ENCODE measurements at regions not wholly inside any gene's neighbourhood (a gene's known extent, or its start where the extent isn't known, plus 50 kb on each side); places are given as distances from the start of the nearest gene placed in this dataset.

DNA sequence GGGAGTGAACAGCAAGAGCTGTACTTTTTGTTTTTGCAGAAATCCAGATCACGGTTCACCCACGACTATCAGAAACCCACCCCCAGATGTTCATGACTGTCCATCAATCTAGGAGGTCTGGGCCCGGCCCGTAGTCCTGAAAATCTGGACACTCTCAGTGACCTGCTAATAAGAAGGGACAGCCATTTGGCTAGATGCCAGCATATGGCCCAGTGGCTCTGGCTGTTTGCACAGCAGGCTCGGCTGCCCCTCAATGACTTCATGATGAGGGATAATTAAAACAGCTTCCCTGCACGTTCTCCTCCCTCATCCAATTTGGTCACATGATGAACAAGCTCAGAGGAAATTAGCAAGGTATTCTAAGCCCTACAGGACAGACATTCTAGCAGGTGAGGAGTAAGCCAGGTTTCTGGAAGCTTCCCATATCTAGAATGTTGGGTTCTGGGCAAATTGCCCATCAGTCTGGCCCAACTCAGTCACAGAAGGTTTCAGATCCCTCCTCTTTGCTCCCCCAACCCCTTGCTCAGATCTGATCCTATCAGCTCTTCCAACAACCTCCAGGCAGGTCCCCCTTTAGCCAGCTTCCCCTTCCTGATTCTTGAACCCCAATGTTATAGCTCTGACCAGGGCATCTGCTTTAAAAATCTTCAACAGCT lies 397.3 kb downstream of the SHANK2 start:
- Mint-ChIP-seq H3K27ac (no peak overlapping the region), H3K4me3 (no peak overlapping the region), H3K36me3 (no peaks in the 10 kb centered on the region), H3K4me1 (no peaks in the 10 kb centered on the region), H3K9me3 (peaks cover 0 to 9% (median 1%) of the 10 kb centered on the region in 11 donors), H3K27me3 (peaks cover 0 to 21% (median 13%) of the 10 kb centered on the region in 5 donors)
- POLR2A ChIA-PET: no interaction called here
- DNase-seq: no peak
- no peaks in the 10 kb centered on the region for H3K4me1 ChIP-seq (ENCODE audit: control insufficient read depth in 2 of 2, insufficient read depth in 2 of 2, low read length in 2 of 2)
- no peaks in the 10 kb centered on the region for H3K9me3 ChIP-seq (ENCODE audit: control insufficient read depth in 2 of 3, low read length in 3 of 3)
- H3K27ac ChIP-seq (ENCODE audit: low read depth, low read length): no peak overlapping the region
- CTCF ChIA-PET: no interaction called here
- H3K27me3 ChIP-seq (ENCODE audit: control insufficient read depth in 2 of 2, insufficient read depth in 2 of 2, low read length in 2 of 2): no peaks in the 10 kb centered on the region
- no peak overlapping the region for H3K4me3 ChIP-seq (ENCODE audit: low read length)
- intact Hi-C loops (cut with micrococcal nuclease): no loop called here
- no peak for ATAC-seq
- no peaks in the 10 kb centered on the region for H3K36me3 ChIP-seq (ENCODE audit: control insufficient read depth in 2 of 3, insufficient read depth in 3 of 3, low read length in 3 of 3)

- Mint-ChIP-seq H3K36me3 (no peaks in the 10 kb centered on the region), H3K9me3 (peaks cover 0 to 9% (median 0%) of the 10 kb centered on the region in 11 donors), H3K27ac (no peak overlapping the region), H3K4me3 (no peak overlapping the region), H3K4me1 (no peaks in the 10 kb centered on the region), H3K27me3 (peaks cover 0 to 26% (median 13%) of the 10 kb centered on the region in 5 donors)
- no peaks in the 10 kb centered on the region for H3K27me3 ChIP-seq (ENCODE audit: control insufficient read depth in 2 of 2, insufficient read depth in 2 of 2, low read length in 2 of 2)
- ATAC-seq (no peak), DNase-seq (no peak)
- no peaks in the 10 kb centered on the region for H3K36me3 ChIP-seq (ENCODE audit: control insufficient read depth in 2 of 3, insufficient read depth in 3 of 3, low read length in 3 of 3)
- intact Hi-C loops (cut with micrococcal nuclease): no loop called here
- ChIA-PET POLR2A (no interaction called here), CTCF (no interaction called here)
- no peak overlapping the region for H3K27ac ChIP-seq (ENCODE audit: low read depth, low read length)
- H3K9me3 ChIP-seq (ENCODE audit: control insufficient read depth in 2 of 3, low read length in 3 of 3): no peaks in the 10 kb centered on the region
- H3K4me3 ChIP-seq (ENCODE audit: low read length): no peak overlapping the region
- no peaks in the 10 kb centered on the region for H3K4me1 ChIP-seq (ENCODE audit: control insufficient read depth in 2 of 2, insufficient read depth in 2 of 2, low read length in 2 of 2)
Observed at GRCh38 chr11:70857894-70858293, 394.5 kb downstream of the SHANK2 start.

GRCh38 chr11:70859180-70859579 lies 393.2 kb downstream of the SHANK2 start:
- DNase-seq (no peak), ATAC-seq (no peak)
- Mint-ChIP-seq H3K27ac (peak overlapping the region in 1 of 9 donors; percentile 2), H3K36me3 (no peaks in the 10 kb centered on the region), H3K4me3 (no peak overlapping the region), H3K27me3 (peaks cover 0 to 26% (median 10%) of the 10 kb centered on the region in 5 donors), H3K4me1 (no peaks in the 10 kb centered on the region), H3K9me3 (peaks cover 0 to 9% (median 0%) of the 10 kb centered on the region in 11 donors)
- intact Hi-C loops (cut with micrococcal nuclease): no loop called here
- no peaks in the 10 kb centered on the region for H3K9me3 ChIP-seq (ENCODE audit: control insufficient read depth in 2 of 3, low read length in 3 of 3)
- H3K4me3 ChIP-seq (ENCODE audit: low read length): no peak overlapping the region
- H3K27ac ChIP-seq (ENCODE audit: low read depth, low read length): no peak overlapping the region
- no peaks in the 10 kb centered on the region for H3K4me1 ChIP-seq (ENCODE audit: control insufficient read depth in 2 of 2, insufficient read depth in 2 of 2, low read length in 2 of 2)
- ChIA-PET POLR2A (no interaction called here), CTCF (no interaction called here)
- no peaks in the 10 kb centered on the region for H3K36me3 ChIP-seq (ENCODE audit: control insufficient read depth in 2 of 3, insufficient read depth in 3 of 3, low read length in 3 of 3)
- no peaks in the 10 kb centered on the region for H3K27me3 ChIP-seq (ENCODE audit: control insufficient read depth in 2 of 2, insufficient read depth in 2 of 2, low read length in 2 of 2)

DNA sequence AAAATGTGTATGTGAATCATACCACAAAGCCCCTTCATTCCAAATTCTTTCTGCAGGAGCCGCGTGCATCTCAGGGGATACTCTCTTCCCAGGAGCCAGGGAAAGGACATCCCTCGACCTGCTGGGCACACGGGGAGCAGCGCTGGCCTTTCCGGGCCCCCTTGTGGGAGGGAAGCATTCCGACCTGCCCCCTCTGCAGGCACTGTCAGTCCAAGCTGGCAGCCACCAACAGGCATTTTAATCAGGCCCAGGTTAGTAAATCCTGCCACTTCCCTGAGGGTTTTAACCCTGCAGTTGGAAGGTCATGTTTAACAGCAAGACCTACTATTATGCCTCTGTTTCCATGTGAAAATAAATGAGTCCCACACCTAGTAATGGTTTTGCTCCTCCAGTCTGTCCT lies 391.5 kb downstream of the SHANK2 start:
- peaks cover 0 to 3% (median 0%) of the 10 kb centered on the region in 11 donors for H3K9me3 Mint-ChIP-seq

DNA sequence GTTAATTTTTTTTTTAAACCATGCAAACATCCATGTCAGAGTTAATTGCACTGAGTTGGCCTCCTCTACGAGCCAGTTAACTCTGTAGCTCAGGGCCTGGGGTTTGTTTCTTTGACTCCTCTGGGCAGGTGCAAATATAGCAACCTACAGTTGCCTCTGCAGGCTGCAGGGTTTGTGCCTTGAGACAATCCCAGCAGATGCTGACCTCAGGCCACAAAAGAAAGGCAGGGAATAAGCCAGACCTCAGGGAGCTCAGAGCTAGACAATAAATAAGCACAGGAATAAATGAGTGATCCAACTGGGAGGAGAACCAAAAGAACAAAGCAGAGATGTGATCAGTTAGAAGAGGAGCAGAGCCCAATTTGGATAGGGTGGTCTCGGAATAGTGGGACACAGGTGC lies 390.8 kb downstream of the SHANK2 start:
- H3K27me3 ChIP-seq (ENCODE audit: control insufficient read depth in 2 of 2, insufficient read depth in 2 of 2, low read length in 2 of 2): no peaks in the 10 kb centered on the region
- intact Hi-C loops (cut with micrococcal nuclease): no loop called here
- ChIA-PET POLR2A (no interaction called here), CTCF (no interaction called here)
- H3K9me3 ChIP-seq (ENCODE audit: control insufficient read depth in 2 of 3, low read length in 3 of 3): no peaks in the 10 kb centered on the region
- no peaks in the 10 kb centered on the region for H3K4me1 ChIP-seq (ENCODE audit: control insufficient read depth in 2 of 2, insufficient read depth in 2 of 2, low read length in 2 of 2)
- no peaks in the 10 kb centered on the region for H3K4me1 Mint-ChIP-seq
- ATAC-seq: no peak
- H3K27ac Mint-ChIP-seq: no peak overlapping the region
- H3K27ac ChIP-seq (ENCODE audit: low read depth, low read length): no peak overlapping the region
- no peaks in the 10 kb centered on the region for H3K36me3 Mint-ChIP-seq
- H3K36me3 ChIP-seq (ENCODE audit: control insufficient read depth in 2 of 3, insufficient read depth in 3 of 3, low read length in 3 of 3): no peaks in the 10 kb centered on the region
- H3K4me3 ChIP-seq (ENCODE audit: low read length): no peak overlapping the region
- peaks cover 0 to 15% (median 9%) of the 10 kb centered on the region in 5 donors for H3K27me3 Mint-ChIP-seq
- H3K9me3 Mint-ChIP-seq: peaks cover 0 to 2% (median 0%) of the 10 kb centered on the region in 11 donors
- no peak overlapping the region for H3K4me3 Mint-ChIP-seq
- DNase-seq: no peak

More for the DNA sequence above, 391.5 kb downstream of the SHANK2 start:
- Histone ChIP-seq H3K36me3 (ENCODE audit: control insufficient read depth in 2 of 3, insufficient read depth in 3 of 3, low read length in 3 of 3) (no peaks in the 10 kb centered on the region), H3K27ac (ENCODE audit: low read depth, low read length) (no peak overlapping the region), H3K4me3 (ENCODE audit: low read length) (no peak overlapping the region), H3K9me3 (ENCODE audit: control insufficient read depth in 2 of 3, low read length in 3 of 3) (no peaks in the 10 kb centered on the region), H3K4me1 (ENCODE audit: control insufficient read depth in 2 of 2, insufficient read depth in 2 of 2, low read length in 2 of 2) (no peaks in the 10 kb centered on the region), H3K27me3 (ENCODE audit: control insufficient read depth in 2 of 2, insufficient read depth in 2 of 2, low read length in 2 of 2) (no peaks in the 10 kb centered on the region)
- intact Hi-C loops (cut with micrococcal nuclease): no loop called here
- no peak overlapping the region for H3K4me3 Mint-ChIP-seq
- peaks cover 0 to 19% (median 10%) of the 10 kb centered on the region in 5 donors for H3K27me3 Mint-ChIP-seq
- CTCF ChIA-PET: no interaction called here
- POLR2A ChIA-PET: no interaction called here
- DNase-seq: no peak
- H3K27ac Mint-ChIP-seq: no peak overlapping the region
- no peaks in the 10 kb centered on the region for H3K36me3 Mint-ChIP-seq
- ATAC-seq: no peak
- no peaks in the 10 kb centered on the region for H3K4me1 Mint-ChIP-seq

- POLR2A ChIA-PET: no interaction called here
- Histone ChIP-seq H3K4me1 (ENCODE audit: control insufficient read depth in 2 of 2, insufficient read depth in 2 of 2, low read length in 2 of 2) (no peaks in the 10 kb centered on the region), H3K9me3 (ENCODE audit: control insufficient read depth in 2 of 3, low read length in 3 of 3) (no peaks in the 10 kb centered on the region), H3K36me3 (ENCODE audit: control insufficient read depth in 2 of 3, insufficient read depth in 3 of 3, low read length in 3 of 3) (no peaks in the 10 kb centered on the region), H3K27ac (ENCODE audit: low read depth, low read length) (no peak overlapping the region), H3K4me3 (ENCODE audit: low read length) (no peak overlapping the region), H3K27me3 (ENCODE audit: control insufficient read depth in 2 of 2, insufficient read depth in 2 of 2, low read length in 2 of 2) (no peaks in the 10 kb centered on the region)
- CTCF ChIA-PET: no interaction called here
- H3K27me3 Mint-ChIP-seq: peaks cover 0 to 15% (median 9%) of the 10 kb centered on the region in 5 donors
- no peak overlapping the region for H3K4me3 Mint-ChIP-seq
- intact Hi-C loops (cut with micrococcal nuclease): no loop called here
- H3K4me1 Mint-ChIP-seq: no peaks in the 10 kb centered on the region
- DNase-seq: no peak
- H3K27ac Mint-ChIP-seq: no peak overlapping the region
- peaks cover 0 to 2% (median 0%) of the 10 kb centered on the region in 11 donors for H3K9me3 Mint-ChIP-seq
- no peaks in the 10 kb centered on the region for H3K36me3 Mint-ChIP-seq
- ATAC-seq: no peak
Observed at GRCh38 chr11:70862093-70862492, 390.3 kb downstream of the SHANK2 start.

- Mint-ChIP-seq H3K4me1 (no peaks in the 10 kb centered on the region), H3K27ac (no peak overlapping the region), H3K9me3 (peaks cover 0 to 2% (median 0%) of the 10 kb centered on the region in 11 donors), H3K27me3 (peaks cover 0 to 15% (median 9%) of the 10 kb centered on the region in 5 donors), H3K4me3 (no peak overlapping the region), H3K36me3 (no peaks in the 10 kb centered on the region)
- H3K9me3 ChIP-seq (ENCODE audit: control insufficient read depth in 2 of 3, low read length in 3 of 3): no peaks in the 10 kb centered on the region
- H3K4me1 ChIP-seq (ENCODE audit: control insufficient read depth in 2 of 2, insufficient read depth in 2 of 2, low read length in 2 of 2): no peaks in the 10 kb centered on the region
- CTCF ChIA-PET: no interaction called here
- no peak overlapping the region for H3K27ac ChIP-seq (ENCODE audit: low read depth, low read length)
- intact Hi-C loops (cut with micrococcal nuclease): no loop called here
- DNase-seq (no peak), ATAC-seq (no peak)
- POLR2A ChIA-PET: no interaction called here
- H3K27me3 ChIP-seq (ENCODE audit: control insufficient read depth in 2 of 2, insufficient read depth in 2 of 2, low read length in 2 of 2): no peaks in the 10 kb centered on the region
- no peaks in the 10 kb centered on the region for H3K36me3 ChIP-seq (ENCODE audit: control insufficient read depth in 2 of 3, insufficient read depth in 3 of 3, low read length in 3 of 3)
- H3K4me3 ChIP-seq (ENCODE audit: low read length): no peak overlapping the region
Observed at GRCh38 chr11:70863186-70863585, 389.2 kb downstream of the SHANK2 start.
